ENCODE measurements at regions not wholly inside any gene's neighbourhood (a gene's known extent, or its start where the extent isn't known, plus 50 kb on each side); places are given as distances from the start of the nearest gene placed in this dataset.

DNA sequence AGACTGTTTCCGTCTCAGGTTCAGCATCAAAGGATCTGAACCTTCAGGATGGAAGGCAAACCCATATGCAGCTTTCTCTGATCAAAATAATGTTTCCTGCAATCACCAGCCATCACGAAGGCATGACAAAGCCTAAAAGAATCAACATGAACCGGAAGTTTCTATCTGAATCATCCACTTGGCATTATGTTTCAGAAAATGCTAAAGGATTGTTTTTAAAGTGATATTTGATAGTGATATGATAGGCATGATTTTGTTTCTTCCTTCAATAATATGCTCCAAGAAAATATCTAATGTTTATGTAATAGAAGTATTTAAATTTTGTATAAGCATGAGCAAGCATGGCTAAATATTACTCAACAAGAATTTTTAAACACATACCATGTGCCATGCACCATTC, 219.6 kb downstream of the PLK2 start:
- H3K4me3 ChIP-seq (ENCODE audit: low read depth, low read length): no peak overlapping the region
- in situ Hi-C loops (cut with HindIII; ENCODE audit: low sequenced_read_pairs): no loop called here
- TF ChIP-seq, protein P1, sequence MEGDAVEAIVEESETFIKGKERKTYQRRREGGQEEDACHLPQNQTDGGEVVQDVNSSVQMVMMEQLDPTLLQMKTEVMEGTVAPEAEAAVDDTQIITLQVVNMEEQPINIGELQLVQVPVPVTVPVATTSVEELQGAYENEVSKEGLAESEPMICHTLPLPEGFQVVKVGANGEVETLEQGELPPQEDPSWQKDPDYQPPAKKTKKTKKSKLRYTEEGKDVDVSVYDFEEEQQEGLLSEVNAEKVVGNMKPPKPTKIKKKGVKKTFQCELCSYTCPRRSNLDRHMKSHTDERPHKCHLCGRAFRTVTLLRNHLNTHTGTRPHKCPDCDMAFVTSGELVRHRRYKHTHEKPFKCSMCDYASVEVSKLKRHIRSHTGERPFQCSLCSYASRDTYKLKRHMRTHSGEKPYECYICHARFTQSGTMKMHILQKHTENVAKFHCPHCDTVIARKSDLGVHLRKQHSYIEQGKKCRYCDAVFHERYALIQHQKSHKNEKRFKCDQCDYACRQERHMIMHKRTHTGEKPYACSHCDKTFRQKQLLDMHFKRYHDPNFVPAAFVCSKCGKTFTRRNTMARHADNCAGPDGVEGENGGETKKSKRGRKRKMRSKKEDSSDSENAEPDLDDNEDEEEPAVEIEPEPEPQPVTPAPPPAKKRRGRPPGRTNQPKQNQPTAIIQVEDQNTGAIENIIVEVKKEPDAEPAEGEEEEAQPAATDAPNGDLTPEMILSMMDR (IDR thresholded peaks at IDR 0.05; ENCODE audit: low read depth, low read length, missing control alignments): no peak
- DNase-seq (ENCODE audit: low read depth): no peak

DNA sequence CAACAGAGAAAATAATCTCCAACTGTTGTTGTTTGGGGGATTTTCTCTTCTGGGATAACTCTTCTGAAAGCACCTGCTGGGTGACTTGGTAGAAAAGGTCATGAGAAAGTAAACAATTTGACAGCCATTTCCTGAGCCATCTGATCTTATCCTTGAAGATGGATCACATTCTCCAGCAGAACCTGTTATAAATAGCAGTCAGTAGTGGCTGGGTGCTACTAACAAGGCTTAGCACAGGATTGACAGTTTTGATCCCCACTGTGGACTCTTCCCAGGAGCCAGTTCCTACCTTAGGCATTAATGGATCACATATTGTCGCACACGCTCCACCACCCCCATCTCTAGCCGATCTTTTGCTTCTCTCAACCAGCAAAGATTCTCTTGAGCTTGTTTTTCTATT, 220.2 kb downstream of the PLK2 start:
- in situ Hi-C loops (cut with HindIII; ENCODE audit: low sequenced_read_pairs): no loop called here
- DNase-seq (ENCODE audit: low read depth): no peak
- TF ChIP-seq, protein P1 (IDR thresholded peaks at IDR 0.05; ENCODE audit: low read depth, low read length, missing control alignments): no peak
- H3K4me3 ChIP-seq (ENCODE audit: low read depth, low read length): no peak overlapping the region

DNA sequence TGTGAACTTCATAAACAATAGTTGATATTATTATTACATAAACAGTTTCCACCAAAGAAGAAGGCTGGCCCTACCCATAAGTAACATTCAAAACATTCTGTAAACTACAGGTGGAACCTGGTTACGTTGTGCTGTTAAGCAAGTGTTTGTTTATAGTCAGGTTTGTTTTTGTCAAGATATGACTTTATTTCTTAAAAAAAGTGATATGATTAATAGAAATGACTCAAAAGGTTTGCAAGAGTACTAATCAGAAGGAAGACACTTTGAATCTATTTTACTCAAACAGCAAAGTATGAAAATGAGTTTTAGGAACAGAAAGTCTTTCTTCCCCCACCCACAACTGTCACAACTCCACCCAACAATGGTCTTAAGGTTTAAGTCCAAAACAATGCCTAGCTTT, 220.8 kb downstream of the PLK2 start:
- in situ Hi-C loops (cut with HindIII; ENCODE audit: low sequenced_read_pairs): no loop called here
- H3K4me3 ChIP-seq (ENCODE audit: low read depth, low read length): no peak overlapping the region
- no peak for DNase-seq (ENCODE audit: low read depth)
- TF ChIP-seq, protein P1 (IDR thresholded peaks at IDR 0.05; ENCODE audit: low read depth, low read length, missing control alignments): no peak

DNA sequence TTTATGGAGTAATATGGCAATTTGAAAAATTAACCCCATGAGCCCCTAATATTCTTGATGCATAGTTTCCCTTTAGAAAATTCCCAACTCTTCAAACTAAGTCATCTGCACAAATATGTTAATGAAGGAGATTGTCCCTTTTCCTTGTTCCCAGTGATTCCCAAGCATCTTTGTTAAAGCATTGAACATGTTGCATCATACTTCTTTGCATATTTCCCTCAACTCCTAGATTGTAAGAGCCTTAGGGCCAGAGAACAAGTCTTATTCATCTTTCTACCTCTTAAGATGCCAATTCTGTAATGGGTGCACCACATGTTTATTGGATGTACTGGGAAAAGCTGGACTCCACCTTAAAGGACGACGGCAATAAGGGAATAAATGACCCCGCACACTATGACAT, 223.4 kb downstream of the PLK2 start:
- no peak for DNase-seq (ENCODE audit: low read depth)
- in situ Hi-C loops (cut with HindIII; ENCODE audit: low sequenced_read_pairs): no loop called here
- TF ChIP-seq, protein P1 (IDR thresholded peaks at IDR 0.05; ENCODE audit: low read depth, low read length, missing control alignments): no peak
- H3K4me3 ChIP-seq (ENCODE audit: low read depth, low read length): no peak overlapping the region

DNA sequence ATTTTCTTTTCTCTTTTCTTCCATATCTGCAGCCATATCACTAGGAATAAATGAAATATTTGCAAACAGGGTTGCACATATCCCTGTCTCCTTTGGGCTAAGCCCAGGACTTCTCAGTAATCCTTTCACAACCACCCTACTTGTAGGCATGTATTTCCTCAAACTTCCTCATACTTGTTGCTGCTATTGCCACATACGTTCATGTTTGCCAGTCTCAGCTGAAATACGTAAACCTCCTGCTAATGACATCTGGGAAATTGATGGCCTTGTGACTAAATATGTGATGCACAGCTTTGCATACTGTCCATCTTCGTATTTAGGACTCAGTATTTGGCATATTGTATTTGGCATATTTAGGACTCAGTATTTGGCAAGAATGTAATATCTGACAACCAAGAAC, 224.6 kb downstream of the PLK2 start:
- H3K4me3 ChIP-seq (ENCODE audit: low read depth, low read length): no peak overlapping the region
- in situ Hi-C loops (cut with HindIII; ENCODE audit: low sequenced_read_pairs): no loop called here
- DNase-seq (ENCODE audit: low read depth): no peak
- TF ChIP-seq, protein P1 (IDR thresholded peaks at IDR 0.05; ENCODE audit: low read depth, low read length, missing control alignments): no peak

DNA sequence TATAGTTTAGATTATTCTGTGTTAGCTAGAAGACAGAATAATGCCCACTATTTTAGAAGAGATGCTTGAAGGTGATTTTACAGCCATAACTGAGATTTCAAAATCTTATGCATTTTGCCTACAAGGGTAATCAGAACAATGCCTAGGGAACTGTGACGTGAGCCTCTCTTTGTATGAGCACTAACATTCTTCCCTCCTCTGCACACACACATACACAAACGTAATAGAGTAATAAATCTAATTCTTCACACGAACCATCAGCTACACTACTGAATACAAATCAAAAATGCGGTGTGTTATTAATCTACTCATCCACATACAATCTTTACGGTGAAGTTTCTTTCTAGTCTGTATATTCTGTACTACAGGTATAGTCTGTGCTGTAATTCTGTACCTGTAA, 227.8 kb downstream of the PLK2 start:
- no peak overlapping the region for H3K4me3 ChIP-seq (ENCODE audit: low read depth, low read length)
- no peak for DNase-seq (ENCODE audit: low read depth)
- TF ChIP-seq, protein P1 (IDR thresholded peaks at IDR 0.05; ENCODE audit: low read depth, low read length, missing control alignments): no peak
- in situ Hi-C loops (cut with HindIII; ENCODE audit: low sequenced_read_pairs): no loop called here

DNA sequence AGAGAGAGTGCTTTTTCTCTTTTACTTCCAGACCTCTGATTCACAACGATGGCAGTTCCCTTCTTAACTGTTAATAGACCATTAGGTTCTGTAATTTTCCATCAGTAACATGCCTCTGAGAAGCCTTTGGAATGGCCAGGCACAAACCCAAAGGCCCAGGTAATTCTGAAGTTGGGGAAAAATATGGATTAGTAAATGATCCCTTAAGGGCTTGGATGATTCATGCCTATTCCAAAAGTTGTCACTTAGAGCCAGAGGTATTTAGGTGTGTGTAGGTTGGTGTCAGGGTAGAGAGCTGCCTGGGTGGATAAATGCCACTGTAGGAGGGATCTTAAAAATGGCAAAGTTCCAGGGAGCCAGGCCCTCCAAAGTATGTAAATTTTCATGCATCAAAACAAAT, 228.8 kb downstream of the PLK2 start:
- in situ Hi-C loops (cut with HindIII; ENCODE audit: low sequenced_read_pairs): no loop called here
- TF ChIP-seq, protein P1 (IDR thresholded peaks at IDR 0.05; ENCODE audit: low read depth, low read length, missing control alignments): no peak
- H3K4me3 ChIP-seq (ENCODE audit: low read depth, low read length): no peak overlapping the region
- no peak for DNase-seq (ENCODE audit: low read depth)
